ENCODE measurements at regions not wholly inside any gene's neighbourhood (a gene's known extent, or its start where the extent isn't known, plus 50 kb on each side); places are given as distances from the start of the nearest gene placed in this dataset.
"Not testable (repeated sequence)": the region's sequence is repeated elsewhere in the genome, so short reads cannot be mapped to it uniquely, and the experiment has no call there.

- DNase-seq: no peak
Observed at GRCh38 chr4:27123123-27123768, 262.6 kb downstream of the STIM2 start.

- no peak for DNase-seq
Observed at GRCh38 chr4:27123769-27124124, 263.1 kb downstream of the STIM2 start.

GRCh38 chr4:27126895-27127294, 266.3 kb downstream of the STIM2 start:
- DNase-seq: not testable (repeated sequence)

- no peak for DNase-seq
Observed at GRCh38 chr4:27128443-27128842, 267.8 kb downstream of the STIM2 start.

- DNase-seq: no peak
Observed at GRCh38 chr4:27129871-27130366, 269.3 kb downstream of the STIM2 start.

GRCh38 chr4:27132497-27132896, 271.9 kb downstream of the STIM2 start:
- no peak for DNase-seq

- no peak for DNase-seq
Observed at GRCh38 chr4:27140486-27140885, 279.8 kb downstream of the STIM2 start.

GRCh38 chr4:27141530-27141929, 280.9 kb downstream of the STIM2 start:
- no peak for DNase-seq

GRCh38 chr4:27142841-27143240, 282.2 kb downstream of the STIM2 start:
- no peak for DNase-seq

- no peak for DNase-seq
Observed at GRCh38 chr4:27145597-27145996, 285.0 kb downstream of the STIM2 start.

GRCh38 chr4:27148211-27148895, 287.7 kb downstream of the STIM2 start:
- DNase-seq: no peak

- no peak for DNase-seq
Observed at GRCh38 chr4:27149541-27150212, 289.0 kb downstream of the STIM2 start.

GRCh38 chr4:27152703-27153102, 292.1 kb downstream of the STIM2 start:
- no peak for DNase-seq

GRCh38 chr4:27154706-27155105, 294.1 kb downstream of the STIM2 start:
- no peak for DNase-seq

- DNase-seq: no peak
Observed at GRCh38 chr4:27161191-27161590, 300.6 kb downstream of the STIM2 start.

- DNase-seq: no peak
Observed at GRCh38 chr4:27168783-27169182, 308.1 kb downstream of the STIM2 start.

GRCh38 chr4:27173280-27173679, 312.6 kb downstream of the STIM2 start:
- DNase-seq: no peak

GRCh38 chr4:27176400-27176799, 315.8 kb downstream of the STIM2 start:
- DNase-seq: no peak

GRCh38 chr4:27176881-27177280, 316.2 kb downstream of the STIM2 start:
- DNase-seq: no peak

- no peak for DNase-seq
Observed at GRCh38 chr4:27178061-27178460, 317.4 kb downstream of the STIM2 start.

GRCh38 chr4:27181693-27182092, 321.1 kb downstream of the STIM2 start:
- no peak for DNase-seq

- DNase-seq: no peak
Observed at GRCh38 chr4:27182211-27182610, 321.6 kb downstream of the STIM2 start.

- DNase-seq: no peak
Observed at GRCh38 chr4:27184508-27185155, 324.0 kb downstream of the STIM2 start.

GRCh38 chr4:27186710-27187109, 326.1 kb downstream of the STIM2 start:
- no peak for DNase-seq

Measured in CD4-positive, alpha-beta T cell treated with Interleukin-17A for 4 hours (primary cell).